ENCODE measurements at regions not wholly inside any gene's neighbourhood (a gene's known extent, or its start where the extent isn't known, plus 50 kb on each side); places are given as distances from the start of the nearest gene placed in this dataset.

DNA sequence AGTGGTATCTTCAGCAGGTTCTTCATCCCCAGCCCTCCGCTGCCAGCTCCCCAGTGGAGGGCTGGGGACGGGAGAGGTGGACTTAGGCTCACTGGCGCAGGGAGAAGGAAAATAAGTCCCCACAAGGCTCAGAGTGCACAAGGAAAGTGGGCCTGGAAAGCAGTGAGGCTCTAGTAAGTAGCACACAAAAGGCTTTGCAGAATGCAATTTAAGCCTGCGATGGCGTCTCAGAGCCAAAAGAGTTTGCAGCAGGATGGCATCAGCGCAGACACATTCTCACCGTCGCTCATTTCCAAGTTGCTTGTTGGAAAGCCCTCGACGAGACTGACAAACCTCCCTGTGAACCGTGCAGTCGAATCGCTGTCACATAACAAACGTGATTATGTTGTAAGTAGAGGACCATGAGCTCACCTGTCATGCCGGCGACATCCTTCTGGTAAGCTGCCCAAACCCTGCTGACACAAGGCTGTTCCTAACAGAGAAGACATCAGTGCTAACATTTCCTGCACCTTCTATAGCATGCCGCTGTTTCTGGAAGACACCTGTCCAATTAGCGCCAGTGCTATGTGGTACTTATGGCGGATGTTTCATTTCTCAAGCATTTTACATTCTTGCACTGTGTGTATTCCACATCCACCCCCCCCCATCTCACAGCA lies 98.3 kb upstream of the NPVF start:
- Histone ChIP-seq H3K27ac (ENCODE audit: low read depth, low read length) (no peak overlapping the region), H2AK5ac (ENCODE audit: low read length) (no peak overlapping the region), H3K56ac (ENCODE audit: low read length) (no peak overlapping the region), H3K23ac (ENCODE audit: low read length) (no peak overlapping the region), H3K9ac (ENCODE audit: low read length) (no peak overlapping the region), H2BK120ac (ENCODE audit: low read depth, low read length) (no peak overlapping the region), H2BK5ac (ENCODE audit: low read length) (no peak overlapping the region), H4K5ac (ENCODE audit: low read length) (no peak overlapping the region), H3K4me3 (ENCODE audit: low read length) (no peak overlapping the region), H2BK15ac (replicated peaks; ENCODE audit: low read depth) (no peak overlapping the region), H3K27me3 (ENCODE audit: insufficient read depth, low read length, poor library complexity) (no peaks in the 10 kb centered on the region), H3K18ac (ENCODE audit: low read length) (no peak overlapping the region), H3K4me2 (ENCODE audit: low read length) (no peak overlapping the region), H4K8ac (ENCODE audit: low read depth, low read length) (no peak overlapping the region), H3K79me1 (ENCODE audit: low read length) (no peaks in the 10 kb centered on the region), H3K4me1 (ENCODE audit: control insufficient read depth, low read depth, low read length) (no peaks in the 10 kb centered on the region), H3K4ac (ENCODE audit: low read depth, low read length) (no peak overlapping the region), H3K79me2 (ENCODE audit: control insufficient read depth, insufficient read depth, low read length) (no peaks in the 10 kb centered on the region), H3K36me3 (ENCODE audit: control insufficient read depth, insufficient read depth, low read length) (no peaks in the 10 kb centered on the region)
- no CpG with 5 or more reads among the region's 19 CpGs for WGBS (ENCODE audit: extremely low coverage, insufficient coverage, low lambda C conversion rate)
- DNase-seq = no peak

DNA sequence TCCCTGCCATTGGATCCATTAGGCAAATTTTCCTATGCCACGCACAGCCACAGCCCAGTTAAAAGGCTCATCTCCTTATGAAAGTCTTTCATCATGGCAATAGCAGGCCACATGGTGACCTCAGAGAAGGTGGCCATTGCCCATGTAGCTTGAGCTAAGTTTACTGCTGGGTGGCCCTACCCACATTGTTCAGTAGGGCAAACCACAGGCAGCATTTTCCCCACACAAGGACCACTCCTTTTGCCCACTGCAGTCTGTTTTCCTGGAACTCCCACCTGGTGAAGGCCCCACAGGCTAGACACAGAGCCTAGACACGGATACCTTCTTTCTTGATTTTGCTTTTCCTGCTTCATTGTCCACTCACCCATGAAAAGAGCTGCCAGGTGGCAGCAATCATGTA lies 101.5 kb upstream of the NPVF start:
- Histone ChIP-seq H3K79me2 (ENCODE audit: control insufficient read depth, insufficient read depth, low read length) (no peaks in the 10 kb centered on the region), H3K4me3 (ENCODE audit: low read length) (no peak overlapping the region), H2BK120ac (ENCODE audit: low read depth, low read length) (no peak overlapping the region), H3K4ac (ENCODE audit: low read depth, low read length) (no peak overlapping the region), H3K4me1 (ENCODE audit: control insufficient read depth, low read depth, low read length) (no peaks in the 10 kb centered on the region), H3K27ac (ENCODE audit: low read depth, low read length) (no peak overlapping the region), H3K36me3 (ENCODE audit: control insufficient read depth, insufficient read depth, low read length) (no peaks in the 10 kb centered on the region), H2AK5ac (ENCODE audit: low read length) (no peak overlapping the region), H4K5ac (ENCODE audit: low read length) (no peak overlapping the region), H3K56ac (ENCODE audit: low read length) (no peak overlapping the region), H3K27me3 (ENCODE audit: insufficient read depth, low read length, poor library complexity) (no peaks in the 10 kb centered on the region), H4K8ac (ENCODE audit: low read depth, low read length) (no peak overlapping the region), H3K79me1 (ENCODE audit: low read length) (no peaks in the 10 kb centered on the region), H2BK5ac (ENCODE audit: low read length) (no peak overlapping the region), H3K18ac (ENCODE audit: low read length) (no peak overlapping the region), H3K4me2 (ENCODE audit: low read length) (no peak overlapping the region), H3K9ac (ENCODE audit: low read length) (no peak overlapping the region), H2BK15ac (replicated peaks; ENCODE audit: low read depth) (no peak overlapping the region), H3K23ac (ENCODE audit: low read length) (no peak overlapping the region)
- WGBS (ENCODE audit: extremely low coverage, insufficient coverage, low lambda C conversion rate) = no CpG with 5 or more reads among the region's 2 CpGs
- no peak for DNase-seq

DNA sequence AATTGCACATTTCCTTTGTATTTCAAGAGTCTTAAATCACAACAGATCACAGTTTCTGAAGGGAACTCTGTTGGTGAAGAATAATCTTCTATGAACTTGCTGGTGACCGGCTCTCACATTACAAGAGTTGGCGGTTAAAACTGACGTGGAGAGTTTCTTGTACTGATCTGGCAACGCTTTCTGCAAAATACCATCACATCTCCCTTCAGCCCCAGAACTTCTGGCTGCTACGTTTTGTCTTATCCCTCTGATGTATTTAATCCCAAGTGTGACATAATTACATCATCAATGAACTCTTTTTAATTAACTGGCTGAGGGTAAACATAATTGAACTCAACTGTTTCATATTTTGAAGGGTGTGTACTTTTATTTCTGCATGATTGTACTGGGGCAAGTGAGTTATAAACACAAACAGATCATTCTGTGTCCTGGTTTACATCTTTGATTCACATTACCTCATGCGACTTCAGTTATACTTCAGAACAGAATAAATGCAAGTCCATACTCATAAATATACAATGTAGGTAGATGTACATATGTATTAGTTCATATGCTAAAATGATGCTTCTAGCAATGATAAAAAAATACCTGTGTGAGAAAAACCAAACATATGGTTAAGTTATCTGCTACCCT lies 105.1 kb upstream of the NPVF start:
- H3K27me3 ChIP-seq (ENCODE audit: insufficient read depth, low read length, poor library complexity) = no peaks in the 10 kb centered on the region
- no peak overlapping the region for H4K8ac ChIP-seq (ENCODE audit: low read depth, low read length)
- no peak overlapping the region for H2BK120ac ChIP-seq (ENCODE audit: low read depth, low read length)
- H2BK5ac ChIP-seq (ENCODE audit: low read length) = no peak overlapping the region
- no peaks in the 10 kb centered on the region for H3K36me3 ChIP-seq (ENCODE audit: control insufficient read depth, insufficient read depth, low read length)
- H3K27ac ChIP-seq (ENCODE audit: low read depth, low read length) = no peak overlapping the region
- no peak overlapping the region for H2AK5ac ChIP-seq (ENCODE audit: low read length)
- H3K4me2 ChIP-seq (ENCODE audit: low read length) = no peak overlapping the region
- no CpG with 5 or more reads among the region's 6 CpGs for WGBS (ENCODE audit: extremely low coverage, insufficient coverage, low lambda C conversion rate)
- no peaks in the 10 kb centered on the region for H3K79me1 ChIP-seq (ENCODE audit: low read length)
- H3K79me2 ChIP-seq (ENCODE audit: control insufficient read depth, insufficient read depth, low read length) = no peaks in the 10 kb centered on the region
- H2BK15ac ChIP-seq (replicated peaks; ENCODE audit: low read depth) = no peak overlapping the region
- H3K56ac ChIP-seq (ENCODE audit: low read length) = no peak overlapping the region
- H3K9ac ChIP-seq (ENCODE audit: low read length) = no peak overlapping the region
- no peak overlapping the region for H3K4me3 ChIP-seq (ENCODE audit: low read length)
- no peaks in the 10 kb centered on the region for H3K4me1 ChIP-seq (ENCODE audit: control insufficient read depth, low read depth, low read length)
- no peak overlapping the region for H3K18ac ChIP-seq (ENCODE audit: low read length)
- H4K5ac ChIP-seq (ENCODE audit: low read length) = no peak overlapping the region
- no peak overlapping the region for H3K23ac ChIP-seq (ENCODE audit: low read length)
- H3K4ac ChIP-seq (ENCODE audit: low read depth, low read length) = no peak overlapping the region
- no peak for DNase-seq

DNA sequence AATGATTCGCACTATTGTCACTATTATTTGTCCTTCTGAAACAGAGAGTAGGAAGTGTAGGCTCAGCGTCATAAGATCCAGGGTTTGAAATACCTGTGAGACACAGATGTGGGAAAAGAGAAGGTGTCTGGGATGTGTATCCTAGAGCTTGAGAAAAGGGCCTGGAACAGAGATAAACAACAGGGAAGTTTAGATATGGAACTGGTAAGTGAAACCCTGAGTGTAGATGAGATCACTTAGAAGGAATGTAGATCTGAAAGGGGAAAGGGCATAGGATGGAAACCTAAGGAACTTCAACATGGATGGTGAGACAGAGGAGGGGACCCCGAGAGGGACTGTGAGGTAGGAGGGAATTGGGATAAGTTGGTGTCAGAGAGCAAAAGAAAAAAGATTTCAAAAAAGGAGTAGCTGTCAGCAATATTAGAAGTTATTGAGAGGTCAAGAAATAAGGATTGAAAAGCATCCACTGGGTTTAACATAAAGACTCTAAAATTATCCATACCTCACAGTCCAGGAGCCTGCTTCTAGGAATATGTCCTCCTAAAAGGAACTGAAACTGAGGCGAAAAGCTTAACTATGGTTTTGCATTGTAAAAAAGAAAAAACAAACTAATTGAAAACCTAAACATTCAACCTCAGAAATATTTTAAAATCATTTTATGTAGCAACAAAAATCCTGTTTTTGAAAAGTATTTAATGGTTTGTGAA lies 119.2 kb upstream of the NPVF start:
- no peak overlapping the region for H3K4me3 ChIP-seq (ENCODE audit: low read length)
- no peak overlapping the region for H3K9ac ChIP-seq (ENCODE audit: low read length)
- no peaks in the 10 kb centered on the region for H3K79me1 ChIP-seq (ENCODE audit: low read length)
- no peaks in the 10 kb centered on the region for H3K36me3 ChIP-seq (ENCODE audit: control insufficient read depth, insufficient read depth, low read length)
- WGBS (ENCODE audit: extremely low coverage, insufficient coverage, low lambda C conversion rate) = no CpG with 5 or more reads among the region's 4 CpGs
- H3K79me2 ChIP-seq (ENCODE audit: control insufficient read depth, insufficient read depth, low read length) = no peaks in the 10 kb centered on the region
- H2BK15ac ChIP-seq (replicated peaks; ENCODE audit: low read depth) = no peak overlapping the region
- H3K18ac ChIP-seq (ENCODE audit: low read length) = no peak overlapping the region
- no peak overlapping the region for H2BK5ac ChIP-seq (ENCODE audit: low read length)
- H3K4ac ChIP-seq (ENCODE audit: low read depth, low read length) = no peak overlapping the region
- H3K4me1 ChIP-seq (ENCODE audit: control insufficient read depth, low read depth, low read length) = peaks cover 1% of the 10 kb centered on the region
- H3K56ac ChIP-seq (ENCODE audit: low read length) = no peak overlapping the region
- H2BK120ac ChIP-seq (ENCODE audit: low read depth, low read length) = no peak overlapping the region
- DNase-seq = peak; percentile 73
- H3K27ac ChIP-seq (ENCODE audit: low read depth, low read length) = no peak overlapping the region
- H2AK5ac ChIP-seq (ENCODE audit: low read length) = no peak overlapping the region
- H4K5ac ChIP-seq (ENCODE audit: low read length) = no peak overlapping the region
- H3K4me2 ChIP-seq (ENCODE audit: low read length) = no peak overlapping the region
- no peaks in the 10 kb centered on the region for H3K27me3 ChIP-seq (ENCODE audit: insufficient read depth, low read length, poor library complexity)
- H3K23ac ChIP-seq (ENCODE audit: low read length) = no peak overlapping the region
- H4K8ac ChIP-seq (ENCODE audit: low read depth, low read length) = no peak overlapping the region

DNA sequence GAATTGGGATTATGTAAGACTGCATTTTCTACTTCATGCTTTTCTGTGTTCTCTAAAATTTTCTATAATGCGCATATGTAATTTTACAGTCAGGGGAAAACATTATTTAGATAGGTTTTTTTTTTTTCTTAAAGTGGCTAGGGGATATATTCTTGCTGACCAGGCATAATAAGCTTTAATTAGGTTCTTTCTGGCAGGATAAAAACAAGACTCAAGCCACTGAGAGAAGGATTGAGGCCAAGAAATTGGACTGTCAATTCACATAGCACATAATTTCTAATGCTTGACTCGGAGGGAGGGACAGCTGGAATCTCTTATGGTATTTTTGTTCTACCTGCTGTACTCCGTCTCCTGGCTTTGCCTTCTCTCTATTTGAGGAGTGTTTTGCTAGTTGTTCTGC lies 119.8 kb upstream of the NPVF start:
- H3K9ac ChIP-seq (ENCODE audit: low read length) = no peak overlapping the region
- H3K79me2 ChIP-seq (ENCODE audit: control insufficient read depth, insufficient read depth, low read length) = no peaks in the 10 kb centered on the region
- no CpG with 5 or more reads among the region's 3 CpGs for WGBS (ENCODE audit: extremely low coverage, insufficient coverage, low lambda C conversion rate)
- no peak overlapping the region for H4K5ac ChIP-seq (ENCODE audit: low read length)
- H3K4me3 ChIP-seq (ENCODE audit: low read length) = no peak overlapping the region
- H3K27me3 ChIP-seq (ENCODE audit: insufficient read depth, low read length, poor library complexity) = no peaks in the 10 kb centered on the region
- no peak overlapping the region for H3K23ac ChIP-seq (ENCODE audit: low read length)
- no peak overlapping the region for H3K4me2 ChIP-seq (ENCODE audit: low read length)
- H2BK15ac ChIP-seq (replicated peaks; ENCODE audit: low read depth) = no peak overlapping the region
- no peaks in the 10 kb centered on the region for H3K79me1 ChIP-seq (ENCODE audit: low read length)
- H3K36me3 ChIP-seq (ENCODE audit: control insufficient read depth, insufficient read depth, low read length) = no peaks in the 10 kb centered on the region
- H3K18ac ChIP-seq (ENCODE audit: low read length) = no peak overlapping the region
- H3K27ac ChIP-seq (ENCODE audit: low read depth, low read length) = no peak overlapping the region
- H3K4me1 ChIP-seq (ENCODE audit: control insufficient read depth, low read depth, low read length) = peaks cover 1% of the 10 kb centered on the region
- no peak for DNase-seq
- H4K8ac ChIP-seq (ENCODE audit: low read depth, low read length) = no peak overlapping the region
- no peak overlapping the region for H2AK5ac ChIP-seq (ENCODE audit: low read length)
- H3K4ac ChIP-seq (ENCODE audit: low read depth, low read length) = no peak overlapping the region
- H3K56ac ChIP-seq (ENCODE audit: low read length) = no peak overlapping the region
- H2BK5ac ChIP-seq (ENCODE audit: low read length) = no peak overlapping the region
- H2BK120ac ChIP-seq (ENCODE audit: low read depth, low read length) = no peak overlapping the region
